Dermis blood vessel endothelial cell (primary cell): ENCODE measurements at regions not wholly inside any gene's neighbourhood (a gene's known extent, or its start where the extent isn't known, plus 50 kb on each side); places are given as distances from the start of the nearest gene placed in this dataset.
"Not testable (repeated sequence)": the region's sequence is repeated elsewhere in the genome, so short reads cannot be mapped to it uniquely, and the experiment has no call there.

ENCODE experiments used
- DNase-seq: peaks from one replicate; pipeline ENCODE4 v3.0.0; 2010

GRCh38 chr5:98518754-98519153, 254.7 kb upstream of the RGMB start:
- DNase-seq: no peak

- DNase-seq: no peak
Measured at GRCh38 chr5:98519571-98519970, 253.9 kb upstream of the RGMB start.

- no peak for DNase-seq
Measured at GRCh38 chr5:98521821-98522220, 251.6 kb upstream of the RGMB start.

GRCh38 chr5:98524773-98525172, 248.7 kb upstream of the RGMB start:
- DNase-seq: no peak

- no peak for DNase-seq
Measured at GRCh38 chr5:98527846-98528245, 245.6 kb upstream of the RGMB start.

GRCh38 chr5:98529321-98529720, 244.1 kb upstream of the RGMB start:
- no peak for DNase-seq

GRCh38 chr5:98530224-98530623, 243.2 kb upstream of the RGMB start:
- no peak for DNase-seq

GRCh38 chr5:98535901-98536300, 237.6 kb upstream of the RGMB start:
- DNase-seq: no peak

GRCh38 chr5:98540056-98540455, 233.4 kb upstream of the RGMB start:
- DNase-seq: no peak

- no peak for DNase-seq
Measured at GRCh38 chr5:98541641-98542040, 231.8 kb upstream of the RGMB start.

GRCh38 chr5:98543490-98543889, 230.0 kb upstream of the RGMB start:
- DNase-seq: no peak

- DNase-seq: not testable (repeated sequence)
Measured at GRCh38 chr5:98546924-98547323, 226.5 kb upstream of the RGMB start.

- DNase-seq: no peak
Measured at GRCh38 chr5:98556712-98557111, 216.8 kb upstream of the RGMB start.

- DNase-seq: no peak
Measured at GRCh38 chr5:98557916-98558315, 215.5 kb upstream of the RGMB start.

GRCh38 chr5:98563885-98564653, 209.4 kb upstream of the RGMB start:
- no peak for DNase-seq

- DNase-seq: no peak
Measured at GRCh38 chr5:98564836-98565235, 208.6 kb upstream of the RGMB start.

GRCh38 chr5:98568336-98568735, 205.1 kb upstream of the RGMB start:
- no peak for DNase-seq

- no peak for DNase-seq
Measured at GRCh38 chr5:98569288-98569687, 204.2 kb upstream of the RGMB start.

- no peak for DNase-seq
Measured at GRCh38 chr5:98570010-98570409, 203.5 kb upstream of the RGMB start.

- no peak for DNase-seq
Measured at GRCh38 chr5:98570661-98571191, 202.7 kb upstream of the RGMB start.

GRCh38 chr5:98573834-98574320, 199.6 kb upstream of the RGMB start:
- DNase-seq: no peak

GRCh38 chr5:98576275-98576674, 197.2 kb upstream of the RGMB start:
- no peak for DNase-seq

- no peak for DNase-seq
Measured at GRCh38 chr5:98578438-98578837, 195.0 kb upstream of the RGMB start.

GRCh38 chr5:98581112-98581997, 192.1 kb upstream of the RGMB start:
- DNase-seq: no peak
